Large intestine (tissue), 3 donors: ENCODE measurements at regions not wholly inside any gene's neighbourhood (a gene's known extent, or its start where the extent isn't known, plus 50 kb on each side); places are given as distances from the start of the nearest gene placed in this dataset.
A peak's percentile ranks its signal among the peaks of the same experiment; 100 is the strongest.

Experiments
- DNase-seq, 2 donors: peaks; one replicate each; pipeline versions ENCODE4 v3.0.0 to v3.0.0-alpha.2; 2013
- H3K27ac ChIP-seq: one replicate; pipeline ENCODE4 v1.5.1; 2013; ENCODE audit warnings: low read length
- H3K27me3 ChIP-seq: 2 replicates; pipeline ENCODE4 v1.6.1; 2013; ENCODE audit warnings: low read length; ENCODE audit not compliant: control insufficient read depth, insufficient read depth
- H3K36me3 ChIP-seq: 2 replicates; pipeline ENCODE4 v1.6.1; 2013; ENCODE audit warnings: low read length; ENCODE audit not compliant: control insufficient read depth, insufficient read depth
- H3K4me1 ChIP-seq: one replicate; pipeline ENCODE4 v1.6.1; 2013; ENCODE audit warnings: low read length; ENCODE audit not compliant: control insufficient read depth, insufficient read depth
- H3K4me3 ChIP-seq: one replicate; pipeline ENCODE4 v1.5.1; 2013; ENCODE audit warnings: low read length
- H3K9me3 ChIP-seq: one replicate; pipeline ENCODE4 v1.6.1; 2013; ENCODE audit warnings: mild to moderate bottlenecking, low read depth, low read length, moderate library complexity; ENCODE audit not compliant: control insufficient read depth
- WGBS: methylation state at CpG from one replicate; pipeline ENCODE4 v1.1.5; 2013; ENCODE audit warnings: low lambda C conversion rate; ENCODE audit not compliant: insufficient coverage; 5-methylcytosine and 5-hydroxymethylcytosine counted together

- Histone ChIP-seq H3K4me3 (no peak overlapping the region), H3K27ac (no peak overlapping the region), H3K4me1 (no peaks in the 10 kb centered on the region), H3K36me3 (no peaks in the 10 kb centered on the region), H3K9me3 (no peaks in the 10 kb centered on the region), H3K27me3 (no peaks in the 10 kb centered on the region)
- DNase-seq = no peak
- WGBS = no CpG with 5 or more reads among the region's 4 CpGs
Observed at GRCh38 chr1:184237588-184237987, 149.2 kb upstream of the C1orf21 start.

DNA sequence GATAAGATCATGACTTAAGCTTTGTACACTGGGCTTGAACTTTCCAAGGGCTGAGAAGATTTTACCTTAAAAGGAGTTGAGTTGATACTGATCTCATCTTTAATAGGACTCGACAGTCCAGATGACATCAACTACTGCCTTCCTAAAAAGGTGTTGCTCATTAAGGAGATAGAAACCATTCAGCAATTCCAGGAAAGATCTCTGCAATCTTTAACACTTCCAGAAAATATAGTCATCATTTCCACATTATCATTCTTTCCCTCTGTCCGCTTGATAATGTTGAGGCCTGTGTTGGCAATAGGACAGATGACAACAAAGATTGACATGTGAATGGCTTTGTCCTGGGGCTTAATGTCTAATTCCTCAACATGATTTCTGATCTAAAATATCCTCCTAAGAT, 145.4 kb upstream of the C1orf21 start:
- Histone ChIP-seq H3K36me3 (no peaks in the 10 kb centered on the region), H3K27ac (no peak overlapping the region), H3K27me3 (no peaks in the 10 kb centered on the region), H3K4me3 (no peak overlapping the region), H3K9me3 (no peaks in the 10 kb centered on the region), H3K4me1 (no peaks in the 10 kb centered on the region)
- DNase-seq = no peak
- no CpG with 5 or more reads among the region's 2 CpGs for WGBS

DNA sequence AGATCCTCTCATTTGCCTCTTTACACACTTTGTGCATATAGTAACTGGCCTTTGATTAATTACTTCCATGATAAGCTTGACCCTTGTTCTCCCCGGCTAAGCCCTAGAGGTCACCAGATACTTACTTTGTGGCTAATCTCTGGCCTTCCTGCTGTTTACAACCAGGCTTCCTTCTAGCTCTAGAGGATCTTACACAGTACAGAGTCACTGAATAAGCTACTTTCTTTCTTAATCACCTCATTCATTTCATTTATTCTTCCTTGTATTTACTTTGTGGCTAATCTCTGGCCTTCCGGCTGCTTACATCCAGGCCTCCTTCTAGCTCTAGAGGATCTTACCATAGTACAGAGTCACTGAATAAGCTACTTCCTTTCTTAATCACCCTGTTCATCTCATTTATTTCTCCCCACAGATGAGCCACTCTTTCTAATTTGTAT, 144.3 kb upstream of the C1orf21 start:
- DNase-seq = peak; percentile 38 to 68
- Histone ChIP-seq H3K36me3 (no peaks in the 10 kb centered on the region), H3K27me3 (no peaks in the 10 kb centered on the region), H3K4me1 (no peaks in the 10 kb centered on the region), H3K27ac (no peak overlapping the region), H3K4me3 (no peak overlapping the region), H3K9me3 (no peaks in the 10 kb centered on the region)
- 29% methylated on average over 1 of the region's 2 CpGs for WGBS

DNA sequence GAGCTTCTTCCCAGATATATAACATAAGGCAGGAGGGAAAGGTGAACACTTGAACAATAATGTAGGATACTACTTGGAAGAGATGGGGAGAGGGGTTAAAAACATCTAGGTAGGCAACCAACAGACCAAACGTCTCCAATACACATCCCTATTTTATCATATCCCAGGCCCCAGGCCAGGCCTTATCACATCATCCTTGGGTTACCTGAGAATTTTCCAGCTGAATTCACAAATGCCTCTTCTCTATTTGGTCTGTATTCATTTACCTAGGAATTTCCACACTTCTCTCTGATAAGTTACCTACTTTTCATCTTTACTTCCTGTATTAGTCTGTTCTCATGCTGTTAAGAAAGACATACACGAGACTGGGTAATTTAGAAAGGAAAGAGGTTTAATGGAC, 141.9 kb upstream of the C1orf21 start:
- no peak overlapping the region for H3K27ac ChIP-seq
- no peak overlapping the region for H3K4me3 ChIP-seq
- WGBS = no CpG with 5 or more reads among the region's 2 CpGs

DNA sequence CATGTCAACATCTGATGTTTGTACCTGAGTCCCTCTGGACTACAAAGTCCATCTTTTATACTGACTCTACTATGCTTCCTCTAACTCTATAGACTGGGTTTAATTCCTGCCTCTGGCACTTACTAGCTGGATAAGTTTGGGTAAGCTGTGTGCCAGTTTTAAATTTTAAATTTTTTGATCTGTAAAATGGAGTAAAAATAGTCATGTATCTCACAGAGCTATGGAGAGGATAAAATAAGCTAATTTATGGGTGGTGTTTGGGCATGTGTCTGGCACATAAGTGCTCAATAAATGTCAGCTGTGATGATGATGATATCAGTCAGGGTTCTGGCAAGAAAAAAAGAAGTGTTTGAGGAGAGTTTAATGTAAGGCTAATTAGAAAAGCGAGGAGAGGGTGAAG, 139.2 kb upstream of the C1orf21 start:
- H3K4me3 ChIP-seq = no peak overlapping the region
- H3K36me3 ChIP-seq = no peaks in the 10 kb centered on the region
- no peak for DNase-seq
- 80% methylated on average over 1 of the region's 1 CpG for WGBS
- no peak overlapping the region for H3K27ac ChIP-seq
- H3K27me3 ChIP-seq = no peaks in the 10 kb centered on the region
- H3K4me1 ChIP-seq = no peaks in the 10 kb centered on the region
- no peaks in the 10 kb centered on the region for H3K9me3 ChIP-seq

More for the DNA sequence above, 141.9 kb upstream of the C1orf21 start:
- DNase-seq = no peak
- H3K9me3 ChIP-seq = no peaks in the 10 kb centered on the region
- H3K27me3 ChIP-seq = no peaks in the 10 kb centered on the region
- H3K36me3 ChIP-seq = no peaks in the 10 kb centered on the region
- H3K4me1 ChIP-seq = no peaks in the 10 kb centered on the region

- no peak for DNase-seq
- no peaks in the 10 kb centered on the region for H3K36me3 ChIP-seq
- H3K27ac ChIP-seq = no peak overlapping the region
- 100% methylated on average over 2 of the region's 3 CpGs for WGBS
- no peak overlapping the region for H3K4me3 ChIP-seq
- no peaks in the 10 kb centered on the region for H3K4me1 ChIP-seq
- peaks cover 6% of the 10 kb centered on the region for H3K27me3 ChIP-seq
- no peaks in the 10 kb centered on the region for H3K9me3 ChIP-seq
Observed at GRCh38 chr1:184253921-184254320, 132.9 kb upstream of the C1orf21 start.

GRCh38 chr1:184254849-184255248, 132.0 kb upstream of the C1orf21 start:
- Histone ChIP-seq H3K36me3 (no peaks in the 10 kb centered on the region), H3K4me1 (no peaks in the 10 kb centered on the region), H3K27ac (no peak overlapping the region), H3K4me3 (no peak overlapping the region), H3K9me3 (no peaks in the 10 kb centered on the region), H3K27me3 (peaks cover 6% of the 10 kb centered on the region)
- DNase-seq = no peak
- no CpG with 5 or more reads among the region's 3 CpGs for WGBS

DNA sequence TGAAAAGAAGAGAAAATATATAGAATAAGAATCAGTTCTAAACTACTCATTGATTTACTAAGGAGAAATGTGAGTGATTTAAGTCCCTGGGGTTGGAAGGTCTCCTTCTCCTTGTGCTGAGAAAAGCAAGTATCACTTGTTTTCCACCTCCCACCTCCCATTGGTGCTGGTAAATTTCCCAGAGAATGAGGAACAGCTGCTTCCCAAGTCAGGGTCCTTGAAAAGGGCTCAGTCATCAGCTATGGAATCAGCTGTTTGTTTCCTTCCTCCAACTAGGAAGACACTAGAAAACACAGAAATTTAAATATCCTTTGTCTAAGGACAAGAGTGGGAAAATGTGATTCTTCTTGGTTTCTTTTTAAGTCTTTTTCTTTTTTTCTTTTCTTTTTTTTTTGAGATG, 131.3 kb upstream of the C1orf21 start:
- no peak overlapping the region for H3K27ac ChIP-seq
- H3K36me3 ChIP-seq = no peaks in the 10 kb centered on the region
- H3K27me3 ChIP-seq = peaks cover 6% of the 10 kb centered on the region
- H3K4me1 ChIP-seq = no peaks in the 10 kb centered on the region
- H3K9me3 ChIP-seq = no peaks in the 10 kb centered on the region
- H3K4me3 ChIP-seq = no peak overlapping the region
- no peak for DNase-seq

DNA sequence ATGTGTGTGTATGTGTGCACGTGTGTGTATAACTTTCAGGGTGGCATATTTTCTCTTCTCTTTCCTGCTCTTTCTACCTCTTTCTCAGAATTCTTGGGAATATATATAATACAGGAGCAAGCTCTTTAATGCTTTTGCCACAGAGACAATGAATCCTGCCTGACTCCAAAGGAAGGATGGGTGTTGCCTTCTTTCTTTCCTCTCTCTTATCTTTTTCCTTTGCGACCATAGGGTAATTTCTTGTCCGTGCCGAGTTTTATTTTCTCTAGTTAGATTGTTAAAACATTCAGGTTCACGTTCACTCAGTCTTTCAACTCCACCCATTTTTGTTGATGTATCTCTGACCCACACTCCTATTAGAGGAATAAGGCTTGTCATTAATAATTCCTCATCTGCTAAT, 129.0 kb upstream of the C1orf21 start:
- Histone ChIP-seq H3K27ac (no peak overlapping the region), H3K4me3 (no peak overlapping the region), H3K9me3 (no peaks in the 10 kb centered on the region), H3K27me3 (peaks cover 6% of the 10 kb centered on the region), H3K36me3 (no peaks in the 10 kb centered on the region), H3K4me1 (peaks cover 6% of the 10 kb centered on the region)
- no peak for DNase-seq
- WGBS = 8% methylated on average over 4 of the region's 5 CpGs

GRCh38 chr1:184258525-184258924, 128.3 kb upstream of the C1orf21 start:
- no peak overlapping the region for H3K27ac ChIP-seq
- no peak for DNase-seq
- H3K36me3 ChIP-seq = no peaks in the 10 kb centered on the region
- H3K9me3 ChIP-seq = no peaks in the 10 kb centered on the region
- peaks cover 6% of the 10 kb centered on the region for H3K27me3 ChIP-seq
- H3K4me1 ChIP-seq = peaks cover 6% of the 10 kb centered on the region
- no peak overlapping the region for H3K4me3 ChIP-seq
- WGBS = no CpG with 5 or more reads among the region's 3 CpGs

- Histone ChIP-seq H3K27me3 (peaks cover 4% of the 10 kb centered on the region), H3K27ac (no peak overlapping the region), H3K4me3 (no peak overlapping the region), H3K9me3 (no peaks in the 10 kb centered on the region), H3K36me3 (no peaks in the 10 kb centered on the region), H3K4me1 (peaks cover 6% of the 10 kb centered on the region)
- no peak for DNase-seq
- WGBS = no CpG with 5 or more reads among the region's 1 CpG
Observed at GRCh38 chr1:184260382-184260781, 126.4 kb upstream of the C1orf21 start.
